ENCODE measurements at regions not wholly inside any gene's neighbourhood (a gene's known extent, or its start where the extent isn't known, plus 50 kb on each side); places are given as distances from the start of the nearest gene placed in this dataset.
"Not testable (repeated sequence)": the region's sequence is repeated elsewhere in the genome, so short reads cannot be mapped to it uniquely, and the experiment has no call there.

- Histone ChIP-seq H3K4me1 (ENCODE audit: control insufficient read depth in 2 of 2, insufficient read depth in 2 of 2, low read length in 2 of 2) (no peaks in the 10 kb centered on the region), H3K9me3 (ENCODE audit: control insufficient read depth in 2 of 2, insufficient read depth in 1 of 2, low read length in 1 of 2) (no peaks in the 10 kb centered on the region), H3K4me3 (ENCODE audit: low read length in 2 of 2) (no peak overlapping the region), H3K27me3 (ENCODE audit: control insufficient read depth in 2 of 2, insufficient read depth in 1 of 2, low read length in 1 of 2) (no peaks in the 10 kb centered on the region), H3K36me3 (ENCODE audit: control insufficient read depth in 2 of 2, insufficient read depth in 2 of 2, low read length in 1 of 2) (no peaks in the 10 kb centered on the region), H3K27ac (ENCODE audit: low read depth in 1 of 2, low read length in 1 of 2) (no peak overlapping the region)
- no peak for DNase-seq (ENCODE audit: low read depth in 6 of 9, low spot score in 9 of 9)
- WGBS, result 58% methylated on average over 3 of the region's 3 CpGs
Measured at GRCh38 chr16:65739518-65739917, 617.7 kb upstream of the CDH11 start.

GRCh38 chr16:65737831-65738230, 616.0 kb upstream of the CDH11 start:
- no peaks in the 10 kb centered on the region for H3K9me3 ChIP-seq (ENCODE audit: control insufficient read depth in 2 of 2, insufficient read depth in 1 of 2, low read length in 1 of 2)
- no peak overlapping the region for H3K4me3 ChIP-seq (ENCODE audit: low read length in 2 of 2)
- H3K4me1 ChIP-seq (ENCODE audit: control insufficient read depth in 2 of 2, insufficient read depth in 2 of 2, low read length in 2 of 2), result no peaks in the 10 kb centered on the region
- no peaks in the 10 kb centered on the region for H3K36me3 ChIP-seq (ENCODE audit: control insufficient read depth in 2 of 2, insufficient read depth in 2 of 2, low read length in 1 of 2)
- DNase-seq (ENCODE audit: low read depth in 6 of 9, low spot score in 9 of 9), result no peak
- no peak overlapping the region for H3K27ac ChIP-seq (ENCODE audit: low read depth in 1 of 2, low read length in 1 of 2)
- 72% methylated on average over 4 of the region's 4 CpGs for WGBS
- H3K27me3 ChIP-seq (ENCODE audit: control insufficient read depth in 2 of 2, insufficient read depth in 1 of 2, low read length in 1 of 2), result no peaks in the 10 kb centered on the region

- not testable (repeated sequence) for H3K27ac ChIP-seq (ENCODE audit: low read depth in 1 of 2, low read length in 1 of 2); H3K4me1 ChIP-seq (ENCODE audit: control insufficient read depth in 2 of 2, insufficient read depth in 2 of 2, low read length in 2 of 2); H3K9me3 ChIP-seq (ENCODE audit: control insufficient read depth in 2 of 2, insufficient read depth in 1 of 2, low read length in 1 of 2); H3K27me3 ChIP-seq (ENCODE audit: control insufficient read depth in 2 of 2, insufficient read depth in 1 of 2, low read length in 1 of 2); H3K36me3 ChIP-seq (ENCODE audit: control insufficient read depth in 2 of 2, insufficient read depth in 2 of 2, low read length in 1 of 2); H3K4me3 ChIP-seq (ENCODE audit: low read length in 2 of 2); DNase-seq (ENCODE audit: low read depth in 6 of 9, low spot score in 9 of 9)
Measured at GRCh38 chr16:65735615-65736014, 613.8 kb upstream of the CDH11 start.

GRCh38 chr16:65733721-65734120, 611.9 kb upstream of the CDH11 start:
- no peak overlapping the region for H3K27ac ChIP-seq (ENCODE audit: low read depth in 1 of 2, low read length in 1 of 2)
- no peaks in the 10 kb centered on the region for H3K27me3 ChIP-seq (ENCODE audit: control insufficient read depth in 2 of 2, insufficient read depth in 1 of 2, low read length in 1 of 2)
- H3K36me3 ChIP-seq (ENCODE audit: control insufficient read depth in 2 of 2, insufficient read depth in 2 of 2, low read length in 1 of 2), result no peaks in the 10 kb centered on the region
- 80% methylated on average over 3 of the region's 3 CpGs for WGBS
- H3K4me1 ChIP-seq (ENCODE audit: control insufficient read depth in 2 of 2, insufficient read depth in 2 of 2, low read length in 2 of 2), result no peaks in the 10 kb centered on the region
- no peak overlapping the region for H3K4me3 ChIP-seq (ENCODE audit: low read length in 2 of 2)
- H3K9me3 ChIP-seq (ENCODE audit: control insufficient read depth in 2 of 2, insufficient read depth in 1 of 2, low read length in 1 of 2), result no peaks in the 10 kb centered on the region
- DNase-seq (ENCODE audit: low read depth in 6 of 9, low spot score in 9 of 9), result no peak

- Histone ChIP-seq H3K4me1 (ENCODE audit: control insufficient read depth in 2 of 2, insufficient read depth in 2 of 2, low read length in 2 of 2) (no peaks in the 10 kb centered on the region), H3K36me3 (ENCODE audit: control insufficient read depth in 2 of 2, insufficient read depth in 2 of 2, low read length in 1 of 2) (no peaks in the 10 kb centered on the region), H3K27me3 (ENCODE audit: control insufficient read depth in 2 of 2, insufficient read depth in 1 of 2, low read length in 1 of 2) (no peaks in the 10 kb centered on the region), H3K9me3 (ENCODE audit: control insufficient read depth in 2 of 2, insufficient read depth in 1 of 2, low read length in 1 of 2) (no peaks in the 10 kb centered on the region), H3K4me3 (ENCODE audit: low read length in 2 of 2) (no peak overlapping the region), H3K27ac (ENCODE audit: low read depth in 1 of 2, low read length in 1 of 2) (no peak overlapping the region)
- no peak for DNase-seq (ENCODE audit: low read depth in 6 of 9, low spot score in 9 of 9)
Measured at GRCh38 chr16:65731833-65732232, 610.0 kb upstream of the CDH11 start.

GRCh38 chr16:65728652-65729051, 606.8 kb upstream of the CDH11 start:
- H3K36me3 ChIP-seq (ENCODE audit: control insufficient read depth in 2 of 2, insufficient read depth in 2 of 2, low read length in 1 of 2), result no peaks in the 10 kb centered on the region
- H3K27me3 ChIP-seq (ENCODE audit: control insufficient read depth in 2 of 2, insufficient read depth in 1 of 2, low read length in 1 of 2), result no peaks in the 10 kb centered on the region
- H3K4me3 ChIP-seq (ENCODE audit: low read length in 2 of 2), result no peak overlapping the region
- no peak overlapping the region for H3K27ac ChIP-seq (ENCODE audit: low read depth in 1 of 2, low read length in 1 of 2)
- WGBS, result 86% methylated on average over 2 of the region's 2 CpGs
- no peaks in the 10 kb centered on the region for H3K4me1 ChIP-seq (ENCODE audit: control insufficient read depth in 2 of 2, insufficient read depth in 2 of 2, low read length in 2 of 2)
- DNase-seq (ENCODE audit: low read depth in 6 of 9, low spot score in 9 of 9), result no peak
- H3K9me3 ChIP-seq (ENCODE audit: control insufficient read depth in 2 of 2, insufficient read depth in 1 of 2, low read length in 1 of 2), result no peaks in the 10 kb centered on the region

- no peak for DNase-seq (ENCODE audit: low read depth in 6 of 9, low spot score in 9 of 9)
- H3K4me3 ChIP-seq (ENCODE audit: low read length in 2 of 2), result no peak overlapping the region
- no peak overlapping the region for H3K27ac ChIP-seq (ENCODE audit: low read depth in 1 of 2, low read length in 1 of 2)
- H3K27me3 ChIP-seq (ENCODE audit: control insufficient read depth in 2 of 2, insufficient read depth in 1 of 2, low read length in 1 of 2), result no peaks in the 10 kb centered on the region
- no peaks in the 10 kb centered on the region for H3K36me3 ChIP-seq (ENCODE audit: control insufficient read depth in 2 of 2, insufficient read depth in 2 of 2, low read length in 1 of 2)
- H3K9me3 ChIP-seq (ENCODE audit: control insufficient read depth in 2 of 2, insufficient read depth in 1 of 2, low read length in 1 of 2), result no peaks in the 10 kb centered on the region
- no peaks in the 10 kb centered on the region for H3K4me1 ChIP-seq (ENCODE audit: control insufficient read depth in 2 of 2, insufficient read depth in 2 of 2, low read length in 2 of 2)
- WGBS, result 43% methylated on average over 3 of the region's 3 CpGs
Measured at GRCh38 chr16:65728167-65728566, 606.3 kb upstream of the CDH11 start.

- H3K27ac ChIP-seq (ENCODE audit: low read depth in 1 of 2, low read length in 1 of 2), result no peak overlapping the region
- H3K4me3 ChIP-seq (ENCODE audit: low read length in 2 of 2), result no peak overlapping the region
- DNase-seq (ENCODE audit: low read depth in 6 of 9, low spot score in 9 of 9), result no peak
- H3K4me1 ChIP-seq (ENCODE audit: control insufficient read depth in 2 of 2, insufficient read depth in 2 of 2, low read length in 2 of 2), result no peaks in the 10 kb centered on the region
- no peaks in the 10 kb centered on the region for H3K27me3 ChIP-seq (ENCODE audit: control insufficient read depth in 2 of 2, insufficient read depth in 1 of 2, low read length in 1 of 2)
- no peaks in the 10 kb centered on the region for H3K36me3 ChIP-seq (ENCODE audit: control insufficient read depth in 2 of 2, insufficient read depth in 2 of 2, low read length in 1 of 2)
- no peaks in the 10 kb centered on the region for H3K9me3 ChIP-seq (ENCODE audit: control insufficient read depth in 2 of 2, insufficient read depth in 1 of 2, low read length in 1 of 2)
- WGBS, result 88% methylated on average over 8 of the region's 8 CpGs
Measured at GRCh38 chr16:65727534-65728137, 605.8 kb upstream of the CDH11 start.

GRCh38 chr16:65725156-65725845, 603.4 kb upstream of the CDH11 start:
- WGBS, result 76% methylated on average over 5 of the region's 5 CpGs
- Histone ChIP-seq H3K27ac (ENCODE audit: low read depth in 1 of 2, low read length in 1 of 2) (no peak overlapping the region), H3K27me3 (ENCODE audit: control insufficient read depth in 2 of 2, insufficient read depth in 1 of 2, low read length in 1 of 2) (no peaks in the 10 kb centered on the region), H3K36me3 (ENCODE audit: control insufficient read depth in 2 of 2, insufficient read depth in 2 of 2, low read length in 1 of 2) (no peaks in the 10 kb centered on the region), H3K9me3 (ENCODE audit: control insufficient read depth in 2 of 2, insufficient read depth in 1 of 2, low read length in 1 of 2) (no peaks in the 10 kb centered on the region), H3K4me3 (ENCODE audit: low read length in 2 of 2) (no peak overlapping the region), H3K4me1 (ENCODE audit: control insufficient read depth in 2 of 2, insufficient read depth in 2 of 2, low read length in 2 of 2) (no peaks in the 10 kb centered on the region)
- DNase-seq (ENCODE audit: low read depth in 6 of 9, low spot score in 9 of 9), result no peak
